Panc1 (cell line): ENCODE measurements at regions not wholly inside any gene's neighbourhood (a gene's known extent, or its start where the extent isn't known, plus 50 kb on each side); places are given as distances from the start of the nearest gene placed in this dataset.

Experiments
- ATAC-seq: fragments of 200-7000 bp; cut with Tn5 transposase; 2 replicates; pipeline ENCODE4 v1.9.1; 2020; ENCODE audit warnings: mild to moderate bottlenecking, moderate library complexity
- BruUV-seq: library from RNA; stranded (reverse); fragments of 400-500 nt; replicated peaks from 2 replicates; lab custom pipeline; 2021; lab: Mats Ljungman, UMichigan
- CTCF ChIA-PET: fragments of 300-600 bp; sonication (Branson Sonifier 250); formaldehyde crosslinking; loops from one replicate; lab custom pipeline; 2022; ENCODE audit warnings: antibody characterized with exemption; lab: Charles Lee
- POLR2A ChIA-PET: fragments of 300-600 bp; sonication (Branson Sonifier 250); formaldehyde crosslinking; loops from one replicate; lab custom pipeline; 2022; ENCODE audit warnings: antibody characterized with exemption; lab: Charles Lee
- DNase-seq: peaks from one replicate; pipeline ENCODE4 v3.0.0-alpha.2; 2010; ENCODE audit warnings: low read depth, low spot score
- H3K27ac ChIP-seq: 2 replicates; pipeline ENCODE4 v1.5.1; 2011; ENCODE audit warnings: mild to moderate bottlenecking, low read length, inconsistent platforms
- H3K27me3 ChIP-seq: fragments of 200-500 bp; sonication (Bioruptor generic); 2 replicates; pipeline ENCODE4 v1.6.0; 2014; ENCODE audit warnings: low read length, inconsistent platforms; ENCODE audit not compliant: control insufficient read depth, insufficient read depth
- H3K36me3 ChIP-seq: fragments of 200-500 bp; sonication (Bioruptor generic); 2 replicates; pipeline ENCODE4 v1.5.1; 2014; ENCODE audit warnings: inconsistent platforms, mild to moderate bottlenecking, low read length, moderate library complexity; ENCODE audit not compliant: control insufficient read depth, insufficient read depth
- H3K4me1 ChIP-seq: 2 replicates; pipeline ENCODE4 v1.5.1; 2011; ENCODE audit warnings: inconsistent platforms, mild to moderate bottlenecking, low read length, moderate library complexity; ENCODE audit not compliant: control insufficient read depth, insufficient read depth
- H3K4me3 ChIP-seq, 2 experiments: 2 replicates each; pipeline ENCODE4 v1.5.1; 2011 to 2012; ENCODE audit warnings: low read depth in 2 of 2, low read length in 2 of 2, mild to moderate bottlenecking in 2 of 2, inconsistent platforms in 1 of 2, moderate library complexity in 1 of 2
- H3K9me3 ChIP-seq: fragments of 200-500 bp; sonication (Bioruptor generic); 2 replicates; pipeline ENCODE4 v1.5.1; 2014; ENCODE audit warnings: low read depth, mild to moderate bottlenecking, inconsistent platforms, low read length, moderate library complexity; ENCODE audit not compliant: control insufficient read depth, insufficient read depth
- POLR2AphosphoS5 ChIP-seq: IDR thresholded peaks from 2 replicates; pipeline ENCODE4 v1.6.1; 2012; ENCODE audit warnings: mild to moderate bottlenecking, low read depth, low read length, moderate library complexity
- SIN3A ChIP-seq: IDR thresholded peaks from 2 replicates; pipeline ENCODE4 v1.6.1; 2012; ENCODE audit warnings: low read depth, mild to moderate bottlenecking, low read length, moderate library complexity, borderline replicate concordance; ENCODE audit not compliant: insufficient read depth
- TCF7L2 ChIP-seq: IDR thresholded peaks from 2 replicates; pipeline ENCODE4 v1.6.1; 2011; ENCODE audit warnings: mild to moderate bottlenecking, low read depth, low read length, inconsistent platforms
- in situ Hi-C: cut with HindIII; loops from 2 replicates; pipeline ENCODE4 v1.10.0; 2016; ENCODE audit warnings: low sequenced_read_pairs, low pct_unique_long_range_greater_than_20kb
- intact Hi-C: fragments of 100-400 bp; cut with micrococcal nuclease; formaldehyde crosslinking; loops from one replicate; pipeline ENCODE4 v1.10.0; 2022; ENCODE audit not compliant: unreplicated experiment
- TF ChIP-seq, protein P1 (sequence below), 2 experiments: IDR thresholded peaks; 2 replicates each; pipeline ENCODE4 v1.6.1; 2011 to 2012; ENCODE audit warnings: low read depth in 2 of 2, control low read depth in 1 of 2, low read length in 1 of 2, mild to moderate bottlenecking in 1 of 2, moderate library complexity in 1 of 2; ENCODE audit not compliant: insufficient read depth in 1 of 2
- TF ChIP-seq, protein P2 (sequence below): fragments of 450-650 bp; IDR thresholded peaks from 2 replicates; pipeline ENCODE4 v1.5.1; 2017; ENCODE audit warnings: mild to moderate bottlenecking

DNA sequence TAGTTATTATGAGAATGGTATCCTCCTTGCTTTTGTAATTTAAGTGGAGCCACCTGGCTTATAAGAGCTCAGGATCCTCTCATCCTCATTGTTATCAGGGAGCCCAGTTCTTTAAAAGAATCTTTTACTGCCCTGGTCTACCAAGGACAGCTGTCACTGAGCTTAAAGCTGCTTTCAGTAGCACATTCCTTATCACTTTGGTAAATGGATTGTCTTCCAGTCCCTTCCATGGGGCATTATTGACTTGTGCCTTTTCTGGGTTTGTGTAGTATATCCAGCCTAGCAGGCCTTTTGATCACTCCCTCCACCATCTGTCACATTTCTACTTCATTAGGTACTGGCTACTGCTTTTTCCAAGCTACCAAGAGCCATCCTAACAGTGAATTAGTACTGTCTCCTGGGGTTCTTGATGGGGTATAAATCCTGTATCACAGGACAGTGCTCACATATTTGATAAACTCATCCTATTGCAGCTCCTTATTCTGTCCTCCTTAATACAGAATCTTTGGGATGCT, 208.9 kb downstream of the TMEM26 start:
- CTCF ChIA-PET = no interaction called here
- Histone ChIP-seq H3K27ac (no peak overlapping the region), H3K4me3 (no peak overlapping the region), H3K27me3 (no peaks in the 10 kb centered on the region), H3K4me1 (no peaks in the 10 kb centered on the region), H3K36me3 (no peaks in the 10 kb centered on the region), H3K9me3 (no peaks in the 10 kb centered on the region)
- intact Hi-C loops = no loop called here
- POLR2A ChIA-PET = no interaction called here
- BruUV-seq = no TSS peak
- DNase-seq (no peak), ATAC-seq (no peak)
- no peak for TF ChIP-seq SIN3A
- TF ChIP-seq, protein P1, sequence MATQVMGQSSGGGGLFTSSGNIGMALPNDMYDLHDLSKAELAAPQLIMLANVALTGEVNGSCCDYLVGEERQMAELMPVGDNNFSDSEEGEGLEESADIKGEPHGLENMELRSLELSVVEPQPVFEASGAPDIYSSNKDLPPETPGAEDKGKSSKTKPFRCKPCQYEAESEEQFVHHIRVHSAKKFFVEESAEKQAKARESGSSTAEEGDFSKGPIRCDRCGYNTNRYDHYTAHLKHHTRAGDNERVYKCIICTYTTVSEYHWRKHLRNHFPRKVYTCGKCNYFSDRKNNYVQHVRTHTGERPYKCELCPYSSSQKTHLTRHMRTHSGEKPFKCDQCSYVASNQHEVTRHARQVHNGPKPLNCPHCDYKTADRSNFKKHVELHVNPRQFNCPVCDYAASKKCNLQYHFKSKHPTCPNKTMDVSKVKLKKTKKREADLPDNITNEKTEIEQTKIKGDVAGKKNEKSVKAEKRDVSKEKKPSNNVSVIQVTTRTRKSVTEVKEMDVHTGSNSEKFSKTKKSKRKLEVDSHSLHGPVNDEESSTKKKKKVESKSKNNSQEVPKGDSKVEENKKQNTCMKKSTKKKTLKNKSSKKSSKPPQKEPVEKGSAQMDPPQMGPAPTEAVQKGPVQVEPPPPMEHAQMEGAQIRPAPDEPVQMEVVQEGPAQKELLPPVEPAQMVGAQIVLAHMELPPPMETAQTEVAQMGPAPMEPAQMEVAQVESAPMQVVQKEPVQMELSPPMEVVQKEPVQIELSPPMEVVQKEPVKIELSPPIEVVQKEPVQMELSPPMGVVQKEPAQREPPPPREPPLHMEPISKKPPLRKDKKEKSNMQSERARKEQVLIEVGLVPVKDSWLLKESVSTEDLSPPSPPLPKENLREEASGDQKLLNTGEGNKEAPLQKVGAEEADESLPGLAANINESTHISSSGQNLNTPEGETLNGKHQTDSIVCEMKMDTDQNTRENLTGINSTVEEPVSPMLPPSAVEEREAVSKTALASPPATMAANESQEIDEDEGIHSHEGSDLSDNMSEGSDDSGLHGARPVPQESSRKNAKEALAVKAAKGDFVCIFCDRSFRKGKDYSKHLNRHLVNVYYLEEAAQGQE (IDR thresholded peaks at IDR 0.05; ENCODE audit: insufficient read depth in 1 of 2, low read depth in 2 of 2, low read length in 1 of 2) = no peak
- TF ChIP-seq, protein P2, sequence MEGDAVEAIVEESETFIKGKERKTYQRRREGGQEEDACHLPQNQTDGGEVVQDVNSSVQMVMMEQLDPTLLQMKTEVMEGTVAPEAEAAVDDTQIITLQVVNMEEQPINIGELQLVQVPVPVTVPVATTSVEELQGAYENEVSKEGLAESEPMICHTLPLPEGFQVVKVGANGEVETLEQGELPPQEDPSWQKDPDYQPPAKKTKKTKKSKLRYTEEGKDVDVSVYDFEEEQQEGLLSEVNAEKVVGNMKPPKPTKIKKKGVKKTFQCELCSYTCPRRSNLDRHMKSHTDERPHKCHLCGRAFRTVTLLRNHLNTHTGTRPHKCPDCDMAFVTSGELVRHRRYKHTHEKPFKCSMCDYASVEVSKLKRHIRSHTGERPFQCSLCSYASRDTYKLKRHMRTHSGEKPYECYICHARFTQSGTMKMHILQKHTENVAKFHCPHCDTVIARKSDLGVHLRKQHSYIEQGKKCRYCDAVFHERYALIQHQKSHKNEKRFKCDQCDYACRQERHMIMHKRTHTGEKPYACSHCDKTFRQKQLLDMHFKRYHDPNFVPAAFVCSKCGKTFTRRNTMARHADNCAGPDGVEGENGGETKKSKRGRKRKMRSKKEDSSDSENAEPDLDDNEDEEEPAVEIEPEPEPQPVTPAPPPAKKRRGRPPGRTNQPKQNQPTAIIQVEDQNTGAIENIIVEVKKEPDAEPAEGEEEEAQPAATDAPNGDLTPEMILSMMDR = no peak
- no peak for TF ChIP-seq POLR2AphosphoS5
- no peak for TF ChIP-seq TCF7L2
- in situ Hi-C loops = no loop called here

DNA sequence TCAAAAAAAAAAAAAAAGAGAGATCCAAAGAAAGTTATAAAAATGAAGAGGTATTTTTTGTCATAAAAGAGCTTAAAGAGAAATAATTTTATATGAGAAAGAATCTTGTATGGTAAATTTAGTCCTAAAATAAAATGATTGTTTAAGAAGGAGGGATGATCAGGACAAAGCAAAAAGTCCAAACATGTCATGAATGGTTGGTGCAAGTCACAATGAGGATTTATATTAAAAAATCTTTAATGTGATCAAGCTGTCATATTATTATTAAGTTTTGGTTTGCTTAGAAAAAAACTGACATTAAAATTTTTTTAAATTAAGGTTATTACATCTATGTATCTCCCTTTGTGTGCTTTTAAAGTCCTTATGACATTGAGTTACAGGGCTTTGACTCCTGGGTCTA, 220.4 kb downstream of the TMEM26 start:
- H3K27me3 ChIP-seq = no peaks in the 10 kb centered on the region
- intact Hi-C loops (no loop called here), in situ Hi-C loops (no loop called here)
- DNase-seq (no peak), ATAC-seq (no peak)
- peaks cover 2% of the 10 kb centered on the region; the same call in 1 of the 2 replicates for H3K9me3 ChIP-seq
- H3K4me3 ChIP-seq = no peak overlapping the region
- no peak overlapping the region for H3K27ac ChIP-seq
- ChIA-PET CTCF (interaction anchor here (0.6 kb wide), 1 partner anchor 89 kb away, joined by 3 read pairs; no protein-coding TSS in a partner anchor), POLR2A (interaction anchor here (0.6 kb wide), 1 partner anchor 48 kb away, joined by 3 read pairs; no protein-coding TSS in a partner anchor)
- no peaks in the 10 kb centered on the region for H3K36me3 ChIP-seq
- H3K4me1 ChIP-seq = no peaks in the 10 kb centered on the region
- TF ChIP-seq SIN3A (no peak), TCF7L2 (no peak), POLR2AphosphoS5 (no peak)
- TF ChIP-seq, protein P1 (IDR thresholded peaks at IDR 0.05; ENCODE audit: insufficient read depth in 1 of 2, low read depth in 2 of 2, low read length in 1 of 2) = no peak
- BruUV-seq = no TSS peak
